Jurkat, Clone E6-1 (cell line): ENCODE measurements at regions not wholly inside any gene's neighbourhood (a gene's known extent, or its start where the extent isn't known, plus 50 kb on each side); places are given as distances from the start of the nearest gene placed in this dataset.

Source experiments
- DNase-seq: peaks from one replicate; pipeline ENCODE4 v3.0.0-alpha.2; 2011; ENCODE audit warnings: low read depth, low spot score
- H3K4me3 ChIP-seq: 2 replicates; pipeline ENCODE4 v1.5.1; 2011; ENCODE audit warnings: mild to moderate bottlenecking, low read length, control low read depth, moderate library complexity

DNA sequence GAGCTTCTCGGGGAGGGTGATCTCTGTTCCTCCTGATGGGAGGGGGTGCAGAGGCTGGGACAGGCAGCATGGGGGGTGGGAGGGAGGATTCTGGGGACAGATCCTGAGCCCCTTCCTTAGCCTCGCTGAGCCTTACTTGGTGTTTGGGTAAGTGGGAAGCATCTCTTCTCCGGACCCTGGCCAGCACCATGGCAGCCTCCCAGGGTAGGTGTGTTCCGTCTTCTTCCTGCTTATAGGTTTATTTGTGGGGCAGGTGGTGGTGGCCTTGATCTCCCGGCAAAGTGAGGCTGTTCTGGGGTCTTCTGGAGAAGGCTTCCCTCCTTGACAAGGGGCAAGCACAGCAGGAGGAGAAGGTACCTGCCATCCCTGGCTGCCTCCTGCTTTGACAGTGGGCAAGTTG is 226.9 kb downstream of the GLRX3 start:
- no peak for DNase-seq
- no peak overlapping the region for H3K4me3 ChIP-seq

DNA sequence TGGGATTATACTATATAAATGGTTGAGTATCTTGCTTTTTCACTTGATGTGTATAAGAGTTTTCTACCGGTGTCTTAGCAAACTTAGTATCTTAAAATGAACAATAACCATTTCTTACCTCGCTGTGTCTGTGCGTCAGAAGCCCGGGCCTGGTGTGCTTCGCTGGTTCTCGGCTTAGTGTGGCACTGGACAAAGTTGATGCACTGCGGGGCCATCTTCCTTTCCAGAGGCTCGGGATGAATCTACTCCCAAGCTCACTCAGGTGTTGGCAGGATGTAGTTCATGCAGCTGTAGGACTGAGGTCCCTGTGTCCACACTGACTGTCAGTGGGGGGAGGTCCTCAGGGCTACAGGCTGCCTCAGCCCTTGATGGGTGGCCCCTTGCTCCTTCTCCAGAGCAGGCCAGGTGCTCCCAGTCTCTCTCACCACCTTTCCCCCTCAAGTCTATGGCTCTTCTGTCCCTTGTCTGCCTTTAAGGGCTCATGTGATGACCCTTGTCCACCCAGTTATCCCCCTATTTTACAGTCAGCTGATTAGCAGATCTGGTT is 227.8 kb downstream of the GLRX3 start:
- no peak for DNase-seq
- no peak overlapping the region for H3K4me3 ChIP-seq

DNA sequence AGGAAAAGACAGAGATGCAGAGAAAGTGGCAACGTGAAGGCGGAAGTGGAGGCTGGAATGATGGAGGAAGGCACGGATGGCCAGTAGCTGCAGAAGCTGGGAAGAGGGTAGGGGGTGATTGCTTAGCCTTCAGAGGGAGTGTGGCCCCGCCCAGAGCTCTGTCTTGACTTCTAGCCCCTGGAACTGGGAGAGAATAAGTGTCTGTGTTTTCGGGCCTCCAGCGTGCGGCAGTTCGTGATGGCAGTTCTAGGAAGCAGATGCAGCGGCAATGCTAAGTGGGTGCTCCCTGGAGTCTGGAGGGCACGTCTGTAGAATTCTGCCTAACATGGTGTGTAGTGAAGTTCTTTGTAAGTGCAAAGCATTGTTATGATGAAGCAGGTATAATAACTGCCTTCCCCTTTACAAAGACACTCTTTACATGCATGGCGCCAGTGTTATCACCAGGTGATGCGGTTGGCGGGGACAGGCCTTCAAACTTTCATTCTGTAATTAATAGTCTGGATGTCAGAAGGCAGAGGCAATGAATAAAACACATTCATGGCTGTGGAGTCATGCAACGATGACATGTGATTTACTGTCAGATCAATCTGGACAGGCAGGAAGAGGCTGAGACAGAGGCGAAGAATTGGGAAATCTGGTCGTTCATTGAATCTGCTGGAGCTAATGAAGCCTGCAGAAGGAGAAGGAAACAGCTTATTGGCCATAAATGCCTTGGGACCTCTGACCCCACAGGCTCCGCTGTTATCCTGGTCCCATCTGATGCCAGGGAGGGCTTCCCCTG is 228.6 kb downstream of the GLRX3 start:
- no peak for DNase-seq
- H3K4me3 ChIP-seq = no peak overlapping the region

GRCh38 chr10:130368761-130369560 is 232.8 kb downstream of the GLRX3 start:
- no peak for DNase-seq
- H3K4me3 ChIP-seq = no peak overlapping the region

GRCh38 chr10:130369645-130370381 is 233.6 kb downstream of the GLRX3 start:
- no peak overlapping the region for H3K4me3 ChIP-seq
- no peak for DNase-seq

GRCh38 chr10:130370721-130371120 is 234.5 kb downstream of the GLRX3 start:
- no peak overlapping the region for H3K4me3 ChIP-seq
- DNase-seq = no peak

- H3K4me3 ChIP-seq = no peak overlapping the region
- DNase-seq = no peak
Observed at GRCh38 chr10:130371156-130371555, 235.0 kb downstream of the GLRX3 start.

- H3K4me3 ChIP-seq = no peak overlapping the region
Observed at GRCh38 chr10:130371666-130372065, 235.5 kb downstream of the GLRX3 start.

DNA sequence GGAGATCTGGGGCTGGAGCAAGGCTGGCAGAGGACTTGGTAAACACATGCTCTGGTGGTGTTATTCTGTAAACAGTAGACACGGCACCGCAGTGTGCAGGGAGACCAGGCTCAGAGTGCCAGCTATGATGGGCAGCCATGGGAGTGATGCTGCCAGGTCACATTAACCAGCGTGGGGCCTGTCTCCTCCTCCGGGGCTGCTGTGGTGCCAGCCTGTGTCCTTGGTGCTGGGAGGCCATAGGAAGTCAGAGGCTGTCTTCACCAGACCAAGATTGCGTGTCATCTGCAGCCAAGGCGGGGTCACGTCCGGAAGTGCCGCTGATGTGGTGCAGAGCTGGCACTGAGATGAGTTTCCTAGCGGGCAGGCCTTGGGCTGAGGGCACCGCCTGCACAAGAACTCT is 236.0 kb downstream of the GLRX3 start:
- DNase-seq = no peak
- H3K4me3 ChIP-seq = no peak overlapping the region

More at GRCh38 chr10:130371666-130372065, 235.5 kb downstream of the GLRX3 start:
- no peak for DNase-seq

DNA sequence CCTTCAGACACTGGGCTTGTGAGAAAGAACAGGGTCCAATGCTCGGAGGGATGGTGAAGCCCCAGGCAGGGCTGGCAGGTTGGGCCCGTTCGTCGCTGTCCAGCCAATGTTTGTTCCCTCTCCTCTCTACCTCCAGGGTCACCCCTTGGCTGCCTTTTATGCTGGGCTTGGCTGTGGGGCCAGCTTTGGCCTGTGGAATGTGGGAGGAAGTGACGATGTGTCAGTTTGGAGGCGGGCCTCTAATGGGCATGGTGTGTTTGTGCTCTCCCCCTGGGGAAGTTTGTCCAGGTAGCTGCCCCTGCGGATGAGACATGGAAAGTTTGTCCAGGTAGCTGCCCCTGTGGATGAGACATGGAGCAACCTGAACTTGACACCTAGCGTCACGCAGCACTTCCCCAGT is 236.7 kb downstream of the GLRX3 start:
- no peak overlapping the region for H3K4me3 ChIP-seq
- DNase-seq = no peak

DNA sequence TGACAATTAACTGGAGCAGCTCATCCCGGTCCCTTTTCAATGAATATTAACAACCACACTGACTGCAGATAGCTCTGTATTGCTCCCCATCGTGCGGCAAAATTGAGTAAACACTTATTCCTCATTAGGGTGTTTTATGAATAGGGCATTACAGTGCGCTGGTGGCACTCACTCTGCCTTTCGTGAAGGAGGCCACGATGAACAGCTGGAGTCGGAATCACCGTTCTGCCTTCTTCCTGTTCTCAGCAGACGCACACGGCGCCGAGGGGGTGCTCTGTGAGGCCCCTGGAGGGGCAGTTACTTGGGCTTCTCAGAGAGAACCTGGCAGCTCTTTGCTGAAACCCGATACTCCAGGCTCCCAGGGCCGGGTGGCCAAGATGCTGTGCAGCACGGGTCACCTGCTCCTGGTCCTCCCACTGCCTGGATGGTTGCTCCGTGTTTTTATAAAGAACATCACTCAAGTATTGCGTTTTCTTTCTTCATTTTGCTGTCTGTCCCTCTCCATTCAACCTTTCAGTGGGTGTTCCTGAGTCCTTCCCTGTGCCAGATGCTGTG is 241.9 kb downstream of the GLRX3 start:
- no peak for DNase-seq
- H3K4me3 ChIP-seq = no peak overlapping the region

DNA sequence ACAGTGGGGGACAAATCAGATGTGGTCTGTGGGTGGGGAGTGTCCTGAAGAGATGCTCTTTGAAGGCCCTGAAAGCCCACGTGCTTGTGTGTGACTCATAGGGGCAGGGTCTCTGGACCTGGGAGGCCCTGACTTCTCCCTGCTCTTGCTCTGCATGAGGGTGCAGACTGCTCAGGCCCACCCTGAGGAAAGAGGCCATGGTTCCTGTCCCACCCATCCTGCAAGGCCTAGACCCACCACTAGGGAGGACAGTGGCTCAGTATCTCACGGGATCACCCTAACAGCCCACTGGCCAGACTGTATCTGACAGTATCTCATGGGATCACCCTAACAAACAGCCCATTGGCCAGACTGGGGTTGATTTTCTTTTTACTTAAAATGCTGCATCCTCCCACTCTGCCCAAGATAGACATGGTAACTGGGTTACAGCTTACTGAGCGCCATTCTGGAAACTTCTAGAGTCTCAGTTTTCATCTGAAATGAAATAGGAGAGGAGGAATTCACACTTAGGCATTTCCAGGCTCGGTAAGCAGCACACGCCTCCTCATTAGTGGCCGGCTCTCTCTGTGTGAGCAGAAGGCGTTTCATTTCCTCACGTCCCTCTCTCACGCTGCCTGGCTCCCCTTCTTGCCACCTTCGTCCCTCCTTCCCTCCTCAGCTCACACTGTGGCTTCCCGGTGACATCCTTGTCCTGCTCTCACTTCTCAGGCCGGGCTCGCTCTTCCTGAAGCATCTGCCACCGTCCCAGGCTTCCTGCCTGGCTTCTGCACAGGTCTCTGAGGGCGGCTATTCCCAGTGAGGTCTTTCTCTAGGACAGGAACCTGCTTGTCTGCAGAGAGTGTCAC is 242.6 kb downstream of the GLRX3 start:
- H3K4me3 ChIP-seq = no peak overlapping the region
- DNase-seq = no peak

GRCh38 chr10:130380056-130380455 is 243.9 kb downstream of the GLRX3 start:
- DNase-seq = no peak
- H3K4me3 ChIP-seq = no peak overlapping the region

DNA sequence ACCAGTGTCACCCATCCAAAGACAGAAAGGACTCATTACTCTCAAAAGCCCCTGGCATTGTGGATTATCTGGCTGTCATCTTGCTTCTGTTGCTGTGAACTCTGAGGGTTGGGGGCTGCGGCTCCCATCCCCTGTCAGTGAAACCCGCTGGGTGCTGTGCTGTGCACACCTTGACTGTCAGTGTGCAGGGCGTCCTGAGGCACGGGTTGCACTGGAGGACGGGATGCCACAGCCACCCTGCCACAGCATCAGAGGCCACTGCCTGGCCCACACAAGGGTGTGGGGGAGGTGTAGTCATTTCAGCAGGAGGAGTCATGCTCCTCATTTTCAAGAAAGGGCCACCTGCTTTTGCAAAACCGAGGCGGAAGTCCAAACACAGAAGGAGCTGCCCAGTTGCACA is 245.8 kb downstream of the GLRX3 start:
- no peak for DNase-seq
- no peak overlapping the region for H3K4me3 ChIP-seq

GRCh38 chr10:130387936-130388580 is 251.9 kb downstream of the GLRX3 start:
- H3K4me3 ChIP-seq = no peak overlapping the region
- no peak for DNase-seq

GRCh38 chr10:130388746-130389145 is 252.6 kb downstream of the GLRX3 start:
- DNase-seq = no peak
- no peak overlapping the region for H3K4me3 ChIP-seq

DNA sequence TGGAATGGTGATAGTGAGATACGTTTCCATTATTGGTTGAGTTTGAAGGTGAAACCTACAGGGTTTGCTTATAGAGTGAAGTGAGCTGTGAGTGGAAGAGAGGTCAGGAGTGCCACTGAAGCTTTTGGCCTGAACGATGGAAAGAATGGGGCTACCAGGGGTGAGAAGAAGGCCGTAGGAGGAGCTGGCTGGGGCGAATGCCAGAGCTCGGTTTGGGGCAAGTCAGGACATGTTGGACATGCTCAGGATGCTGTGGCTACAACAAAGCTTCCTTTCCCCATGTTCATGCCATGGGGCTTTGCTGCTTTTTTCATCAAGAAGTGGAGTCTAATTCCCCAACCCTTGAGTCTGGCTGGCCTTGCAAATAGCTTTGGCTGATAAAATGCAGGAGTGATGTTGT is 253.7 kb downstream of the GLRX3 start:
- DNase-seq = no peak
- no peak overlapping the region for H3K4me3 ChIP-seq

DNA sequence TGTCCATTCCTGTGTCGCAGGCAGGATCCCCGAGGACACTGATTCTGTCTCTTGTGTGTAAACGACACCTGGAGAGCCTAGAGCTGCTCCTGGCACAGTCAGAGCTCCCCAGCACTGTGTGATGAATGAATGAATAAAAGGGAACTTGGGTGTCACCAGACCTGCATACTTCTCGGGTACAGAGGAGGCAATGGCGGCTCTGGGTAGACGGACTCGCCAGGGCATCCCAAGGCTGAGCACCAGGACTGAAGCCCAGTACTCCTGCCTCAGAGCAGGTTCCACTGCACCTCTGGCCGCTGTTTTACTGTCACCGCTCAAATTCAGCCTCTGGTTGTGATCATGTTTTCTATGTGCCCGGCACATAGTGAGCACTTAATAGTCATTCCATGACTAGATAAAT is 255.8 kb downstream of the GLRX3 start:
- no peak overlapping the region for H3K4me3 ChIP-seq
- no peak for DNase-seq
